M059J (cell line): ENCODE measurements at regions not wholly inside any gene's neighbourhood (a gene's known extent, or its start where the extent isn't known, plus 50 kb on each side); places are given as distances from the start of the nearest gene placed in this dataset.

ENCODE experiments used
- DNase-seq: peaks from one replicate; pipeline ENCODE4 v3.0.0-alpha.2; 2012; ENCODE audit warnings: low read depth

- DNase-seq, result peak; percentile 1
These were observed 362.4 kb upstream of the ZNF385D start for GRCh38 chr3:22113453-22113852.

GRCh38 chr3:22115581-22115980 lies 364.6 kb upstream of the ZNF385D start:
- no peak for DNase-seq

GRCh38 chr3:22117091-22117490 lies 366.1 kb upstream of the ZNF385D start:
- DNase-seq, result no peak

DNA sequence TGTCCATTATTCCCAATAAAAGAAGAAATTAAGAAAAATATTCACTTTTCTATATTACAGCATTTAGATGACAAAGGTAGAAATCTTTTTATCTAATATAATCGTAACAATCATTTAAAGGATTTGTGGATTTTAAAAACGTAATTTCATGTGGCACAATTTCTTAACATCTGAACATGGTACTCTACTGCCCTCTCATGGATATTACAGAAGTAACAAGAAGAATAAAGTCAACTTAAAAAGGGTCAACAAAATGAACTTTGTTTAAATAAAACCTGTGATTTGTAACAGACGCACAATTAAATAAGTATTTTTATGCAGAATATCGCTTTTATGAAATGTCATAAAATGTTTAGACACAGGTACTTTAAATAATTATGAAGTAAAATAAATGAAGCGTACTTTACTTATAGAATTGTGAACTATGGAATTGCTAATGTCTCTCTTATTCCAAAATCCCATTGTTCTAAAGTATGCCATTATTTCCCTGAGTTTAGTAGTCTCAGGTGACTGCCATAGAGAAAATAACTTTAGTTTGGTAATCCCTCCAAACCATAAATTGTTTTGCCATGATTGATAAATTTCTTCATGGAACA lies 366.8 kb upstream of the ZNF385D start:
- peak; percentile 24 for DNase-seq

DNA sequence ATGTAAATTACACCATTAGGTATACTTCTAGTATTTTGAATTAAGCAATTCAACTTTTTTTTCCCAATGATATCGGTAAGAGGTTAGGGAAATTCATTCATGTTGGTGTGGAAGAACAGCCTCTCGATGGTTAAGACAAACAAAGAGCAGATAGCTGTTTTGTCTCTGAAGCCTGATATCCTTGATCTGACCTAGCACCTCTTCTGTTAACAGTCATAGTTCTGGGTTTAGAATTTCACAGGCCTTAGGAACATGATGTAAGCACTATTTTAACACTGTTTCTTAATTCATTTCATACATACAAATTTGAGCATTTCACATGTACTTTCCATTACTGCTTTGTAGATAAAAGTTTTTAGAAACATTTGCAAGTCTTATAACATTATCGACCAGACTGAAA lies 367.5 kb upstream of the ZNF385D start:
- DNase-seq, result no peak

- no peak for DNase-seq
These were observed 370.2 kb upstream of the ZNF385D start for GRCh38 chr3:22121068-22121701.

DNA sequence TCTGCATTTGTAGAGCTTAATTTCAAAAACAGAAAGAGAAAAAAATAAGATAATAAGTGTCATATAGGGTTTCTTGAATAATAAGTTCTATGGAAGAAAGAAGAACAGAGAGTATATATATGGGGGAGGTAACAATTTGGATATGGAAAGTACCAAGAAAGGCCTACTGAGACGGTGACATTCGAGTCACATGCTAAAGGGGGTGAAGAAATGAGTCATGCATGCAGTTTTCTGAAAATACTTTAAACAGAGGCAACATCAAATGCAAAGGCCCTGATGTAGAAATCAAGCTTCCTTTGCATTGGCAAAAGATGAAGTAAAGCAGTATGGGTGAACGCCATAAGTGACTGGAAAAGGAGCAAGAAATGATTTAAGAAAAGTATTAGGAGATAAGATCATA lies 371.6 kb upstream of the ZNF385D start:
- DNase-seq, result no peak

GRCh38 chr3:22129101-22129500 lies 378.1 kb upstream of the ZNF385D start:
- DNase-seq, result no peak

DNA sequence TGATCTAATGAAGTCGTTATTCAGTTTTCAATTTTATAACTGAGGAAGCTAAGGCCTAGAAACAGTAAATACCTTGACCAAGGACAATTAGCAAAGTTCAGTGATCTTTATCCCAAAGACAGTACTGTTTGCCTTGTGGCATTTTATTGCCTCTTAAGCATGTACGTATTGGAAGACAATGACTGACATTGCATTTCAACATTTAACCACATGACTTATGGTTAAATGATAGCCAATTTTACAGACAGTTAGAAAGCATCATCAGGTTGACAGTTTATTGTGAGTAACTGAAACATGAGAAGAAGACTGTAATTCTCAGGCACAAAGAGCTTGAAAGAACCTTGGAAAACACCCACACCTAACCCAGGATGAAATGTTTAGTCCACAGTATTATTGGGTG lies 390.8 kb upstream of the ZNF385D start:
- no peak for DNase-seq

GRCh38 chr3:22147161-22147560 lies 396.2 kb upstream of the ZNF385D start:
- DNase-seq, result no peak

GRCh38 chr3:22156868-22157267 lies 405.9 kb upstream of the ZNF385D start:
- no peak for DNase-seq

DNA sequence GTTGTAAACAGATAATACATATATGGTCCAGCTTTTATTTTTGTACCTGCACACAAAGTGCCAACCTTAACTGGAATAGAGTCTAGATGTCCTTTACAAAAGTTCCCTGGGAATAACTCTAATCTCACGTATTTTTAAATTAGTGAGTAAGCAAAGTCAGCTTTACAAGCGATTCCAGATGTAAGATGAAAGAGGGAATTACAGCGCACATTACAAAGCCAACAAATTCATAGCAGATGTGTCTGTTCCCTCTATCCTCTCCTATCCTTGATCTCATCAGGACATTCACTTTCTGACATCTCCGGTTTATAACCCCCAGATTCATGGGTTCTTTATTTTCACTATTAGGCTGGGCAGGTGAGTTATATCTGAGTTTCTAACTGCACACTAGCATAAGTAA lies 406.8 kb upstream of the ZNF385D start:
- no peak for DNase-seq

- DNase-seq, result no peak
These were observed 408.1 kb upstream of the ZNF385D start for GRCh38 chr3:22159004-22159695.

DNA sequence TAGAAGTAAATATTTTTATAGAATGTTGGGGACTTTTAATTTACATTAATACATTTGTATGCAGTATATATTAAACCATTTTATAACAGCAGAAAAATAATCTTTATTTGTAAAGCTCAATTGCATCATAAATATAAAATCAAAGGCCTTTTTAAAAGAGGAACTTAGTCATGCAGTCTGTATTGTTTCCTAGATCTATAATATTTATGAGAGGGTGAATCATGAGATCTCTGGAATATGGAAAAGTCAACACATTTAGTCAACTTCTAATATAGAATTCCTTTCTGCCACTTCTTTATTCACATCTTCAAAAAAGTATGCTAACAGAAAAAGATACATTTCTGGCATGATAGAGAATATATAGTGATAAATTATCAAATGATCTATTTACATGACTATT lies 410.3 kb upstream of the ZNF385D start:
- no peak for DNase-seq

DNA sequence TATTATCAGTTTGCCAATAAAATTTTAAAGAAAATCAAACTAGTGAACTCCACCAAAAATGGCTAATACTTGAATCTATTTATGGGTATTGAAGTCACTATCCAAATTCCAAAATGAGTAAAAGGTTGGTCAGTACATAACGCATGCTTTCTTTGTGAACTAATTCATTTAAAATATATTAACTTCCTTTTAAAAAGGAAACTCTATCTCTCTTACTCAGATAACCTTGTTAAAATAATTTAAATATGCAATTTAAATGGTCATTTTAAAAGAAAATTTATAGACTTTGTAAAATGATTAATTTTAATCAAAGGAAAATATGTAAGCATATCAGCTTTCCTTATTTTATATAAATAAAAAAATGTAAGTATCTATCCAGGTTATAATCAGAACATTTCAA lies 419.4 kb upstream of the ZNF385D start:
- no peak for DNase-seq

- no peak for DNase-seq
These were observed 422.0 kb upstream of the ZNF385D start for GRCh38 chr3:22172964-22173363.

DNA sequence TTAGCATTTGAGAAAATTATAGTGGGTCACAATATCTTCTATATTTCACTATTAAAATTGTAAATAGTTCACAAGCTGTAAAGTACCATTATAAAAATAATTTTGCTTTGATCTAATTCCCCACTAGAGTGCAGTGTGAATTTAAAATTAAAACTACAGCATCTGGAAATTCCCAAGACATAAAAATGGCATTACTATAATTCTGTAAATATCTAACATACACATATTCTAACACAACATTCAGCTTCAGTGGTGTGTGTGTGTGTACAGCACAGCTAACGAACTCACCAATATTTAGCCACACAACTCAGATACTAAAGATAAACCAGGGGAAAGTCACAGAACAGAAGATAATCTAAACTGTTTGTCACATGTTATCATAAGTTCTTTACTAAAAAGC lies 424.9 kb upstream of the ZNF385D start:
- DNase-seq, result no peak

DNA sequence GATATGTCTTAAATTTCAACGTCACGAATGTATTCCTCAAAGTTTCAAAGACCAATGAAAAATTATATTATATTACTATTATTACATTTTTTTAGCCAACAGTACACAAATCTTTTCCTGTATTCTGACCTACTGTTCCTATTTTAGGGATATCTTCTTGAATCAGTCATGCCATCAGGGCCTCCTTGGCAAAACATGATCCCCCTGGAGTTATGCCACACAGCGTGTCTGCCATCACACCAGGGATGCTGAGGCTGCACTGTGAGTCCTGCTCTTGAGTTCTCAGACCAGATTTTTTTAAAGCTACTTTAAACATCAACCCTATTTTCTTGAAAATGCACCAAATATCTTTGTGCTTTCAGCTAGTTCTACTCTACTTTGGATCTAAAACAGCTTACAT lies 425.9 kb upstream of the ZNF385D start:
- DNase-seq, result no peak

GRCh38 chr3:22189616-22190015 lies 438.6 kb upstream of the ZNF385D start:
- DNase-seq, result no peak

- DNase-seq, result no peak
These were observed 448.1 kb upstream of the ZNF385D start for GRCh38 chr3:22199095-22199494.

DNA sequence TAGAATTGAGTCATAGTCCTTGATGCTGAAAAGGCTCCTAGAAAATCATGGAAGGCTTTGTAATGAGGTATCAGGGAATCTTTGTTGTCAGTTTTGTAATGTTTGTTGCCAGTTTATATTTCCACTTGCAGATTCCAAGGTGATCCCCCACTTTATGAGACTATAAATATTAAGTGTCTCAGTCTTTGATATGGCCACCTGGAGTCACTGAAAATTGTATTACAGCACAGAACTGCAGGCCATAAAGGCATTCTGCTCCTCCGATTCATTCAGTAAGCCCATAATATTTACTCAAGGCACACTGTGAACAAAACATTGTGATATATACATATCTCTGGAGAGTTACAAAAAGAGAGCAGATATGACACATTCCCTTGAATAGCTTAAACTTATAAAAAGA lies 457.8 kb upstream of the ZNF385D start:
- DNase-seq, result no peak

DNA sequence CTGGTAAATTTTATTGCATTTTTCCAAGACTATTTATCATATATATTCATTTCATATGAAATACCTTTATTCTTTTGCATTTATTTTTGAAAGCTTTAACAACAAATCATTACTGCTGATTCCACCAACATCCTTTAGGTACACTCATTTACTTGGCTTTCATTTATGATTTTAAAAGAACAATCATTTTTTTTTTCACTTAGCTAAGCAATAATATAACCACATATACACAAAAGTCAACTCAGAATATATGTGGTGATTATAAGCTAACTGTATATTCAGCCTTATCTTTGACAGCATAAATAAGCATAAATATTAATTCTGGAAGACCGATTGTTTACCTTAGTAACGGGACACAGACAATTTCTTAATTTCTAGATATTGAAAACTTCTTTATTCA lies 458.6 kb upstream of the ZNF385D start:
- DNase-seq, result no peak

- no peak for DNase-seq
These were observed 459.7 kb upstream of the ZNF385D start for GRCh38 chr3:22210693-22211092.

DNA sequence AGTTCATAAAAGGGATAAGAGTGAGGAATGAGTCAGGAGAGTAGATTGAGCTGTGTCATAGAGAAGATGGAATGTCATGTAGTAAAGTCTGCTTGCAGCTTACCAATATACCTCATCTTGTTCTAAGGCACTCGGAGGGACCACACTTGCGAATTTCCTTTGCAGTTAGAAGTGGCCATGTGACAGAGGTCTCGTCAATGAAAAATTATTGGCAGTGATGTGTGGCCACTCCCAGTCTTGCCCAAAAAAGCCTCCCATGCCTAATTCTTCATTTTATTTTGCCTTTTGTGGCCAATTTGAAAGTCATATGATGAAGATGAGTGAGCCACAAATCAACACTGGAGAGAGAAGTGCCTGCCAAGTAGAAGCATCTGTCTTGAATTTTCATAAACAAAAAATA lies 465.6 kb upstream of the ZNF385D start:
- no peak for DNase-seq
